RWPE2 (cell line): ENCODE measurements at regions not wholly inside any gene's neighbourhood (a gene's known extent, or its start where the extent isn't known, plus 50 kb on each side); places are given as distances from the start of the nearest gene placed in this dataset.

ENCODE experiments used
- ATAC-seq: fragments of 200-7000 bp; cut with Tn5 transposase; 3 replicates; pipeline ENCODE4 v1.9.1; 2021; ENCODE audit warnings: low read depth
- DNase-seq: peaks from one replicate; pipeline ENCODE4 v3.0.0-alpha.2; 2020; ENCODE audit warnings: low spot score
- H3K27ac ChIP-seq: fragments of 450-650 bp; 2 replicates; pipeline ENCODE4 v1.5.1; 2017; ENCODE audit warnings: mild to moderate bottlenecking; ENCODE audit not compliant: poor library complexity, severe bottlenecking
- H3K27me3 ChIP-seq: fragments of 250-450 bp; sonication (Bioruptor Pico); 2 replicates; pipeline ENCODE4 v1.5.1; 2021; ENCODE audit warnings: mild to moderate bottlenecking, moderate library complexity; ENCODE audit not compliant: insufficient read depth, poor library complexity, severe bottlenecking
- H3K36me3 ChIP-seq: fragments of 250-450 bp; sonication (Bioruptor Pico); 2 replicates; pipeline ENCODE4 v1.5.1; 2020; ENCODE audit warnings: low read depth, mild to moderate bottlenecking, moderate library complexity
- H3K4me1 ChIP-seq: fragments of 250-450 bp; sonication (Bioruptor Pico); 2 replicates; pipeline ENCODE4 v1.5.1; 2021; ENCODE audit warnings: mild to moderate bottlenecking, moderate library complexity; ENCODE audit not compliant: insufficient read depth, poor library complexity, severe bottlenecking
- H3K4me3 ChIP-seq: fragments of 250-450 bp; sonication (Bioruptor Pico); 2 replicates; pipeline ENCODE4 v1.5.1; 2021; ENCODE audit warnings: mild to moderate bottlenecking, moderate library complexity; ENCODE audit not compliant: severe bottlenecking
- H3K9me3 ChIP-seq: fragments of 250-450 bp; sonication (Bioruptor Pico); 2 replicates; pipeline ENCODE4 v1.5.1; 2021; ENCODE audit warnings: mild to moderate bottlenecking, moderate library complexity; ENCODE audit not compliant: severe bottlenecking
- CTCF ChIP-seq: fragments of 450-650 bp; IDR thresholded peaks from one replicate; pipeline ENCODE4 v1.5.1; 2017; ENCODE audit warnings: mild to moderate bottlenecking, moderate library complexity; ENCODE audit not compliant: poor library complexity, severe bottlenecking

DNA sequence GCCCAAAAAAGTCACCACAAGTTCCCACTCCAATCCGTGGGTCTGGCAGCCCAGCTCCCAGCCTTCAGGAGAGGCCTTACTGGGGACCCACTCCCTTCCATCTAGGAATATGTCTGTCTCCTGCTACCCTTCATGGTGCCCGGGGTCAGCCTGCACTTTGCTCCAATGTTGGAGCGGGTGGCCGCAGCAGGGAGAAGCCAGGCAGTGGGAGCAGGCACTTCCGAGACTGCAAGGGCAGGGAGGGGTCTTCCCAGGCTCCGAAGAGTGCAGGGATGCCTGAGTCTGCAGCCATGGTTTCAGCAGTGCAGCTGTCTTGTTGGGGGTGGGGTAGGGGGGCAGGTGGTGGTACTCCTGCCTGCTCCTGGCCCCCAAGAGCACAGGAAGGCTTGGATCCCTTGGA lies 1616.2 kb downstream of the SLITRK5 start:
- Histone ChIP-seq H3K27ac (no peak overlapping the region), H3K36me3 (no peaks in the 10 kb centered on the region), H3K4me3 (no peak overlapping the region), H3K9me3 (no peaks in the 10 kb centered on the region), H3K27me3 (no peaks in the 10 kb centered on the region), H3K4me1 (no peaks in the 10 kb centered on the region)
- DNase-seq (no peak), ATAC-seq (no peak)
- TF ChIP-seq CTCF: no peak

- Histone ChIP-seq H3K4me1 (no peaks in the 10 kb centered on the region), H3K9me3 (no peaks in the 10 kb centered on the region), H3K27ac (no peak overlapping the region), H3K36me3 (no peaks in the 10 kb centered on the region), H3K4me3 (no peak overlapping the region), H3K27me3 (no peaks in the 10 kb centered on the region)
- no peak for DNase-seq
- ATAC-seq: no peak
- no peak for TF ChIP-seq CTCF
These were observed 1623.1 kb downstream of the SLITRK5 start for GRCh38 chr13:89294115-89294867.

DNA sequence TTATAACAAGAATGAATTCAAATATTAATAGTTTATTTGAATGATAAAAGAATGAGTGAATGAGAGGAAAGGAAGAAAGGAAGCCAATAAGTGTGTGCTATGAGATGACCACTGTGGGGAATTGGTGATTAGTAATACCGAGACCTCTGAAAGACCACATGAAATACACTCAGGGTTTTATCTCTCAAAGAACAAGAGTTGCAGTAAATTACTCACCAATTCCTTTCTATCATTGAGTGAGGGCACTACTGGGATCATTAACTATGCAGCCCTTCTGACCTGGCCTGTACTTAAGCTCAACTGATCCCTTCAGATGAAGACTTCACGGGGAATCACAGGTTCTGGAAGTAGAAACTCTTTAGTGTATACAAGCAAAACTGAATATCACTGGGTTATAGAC lies 1636.1 kb downstream of the SLITRK5 start:
- DNase-seq (no peak), ATAC-seq (no peak)
- no peaks in the 10 kb centered on the region for H3K9me3 ChIP-seq
- H3K27me3 ChIP-seq: no peaks in the 10 kb centered on the region
- no peaks in the 10 kb centered on the region for H3K36me3 ChIP-seq
- no peak overlapping the region for H3K27ac ChIP-seq
- TF ChIP-seq CTCF: no peak
- no peak overlapping the region for H3K4me3 ChIP-seq
- no peaks in the 10 kb centered on the region for H3K4me1 ChIP-seq

DNA sequence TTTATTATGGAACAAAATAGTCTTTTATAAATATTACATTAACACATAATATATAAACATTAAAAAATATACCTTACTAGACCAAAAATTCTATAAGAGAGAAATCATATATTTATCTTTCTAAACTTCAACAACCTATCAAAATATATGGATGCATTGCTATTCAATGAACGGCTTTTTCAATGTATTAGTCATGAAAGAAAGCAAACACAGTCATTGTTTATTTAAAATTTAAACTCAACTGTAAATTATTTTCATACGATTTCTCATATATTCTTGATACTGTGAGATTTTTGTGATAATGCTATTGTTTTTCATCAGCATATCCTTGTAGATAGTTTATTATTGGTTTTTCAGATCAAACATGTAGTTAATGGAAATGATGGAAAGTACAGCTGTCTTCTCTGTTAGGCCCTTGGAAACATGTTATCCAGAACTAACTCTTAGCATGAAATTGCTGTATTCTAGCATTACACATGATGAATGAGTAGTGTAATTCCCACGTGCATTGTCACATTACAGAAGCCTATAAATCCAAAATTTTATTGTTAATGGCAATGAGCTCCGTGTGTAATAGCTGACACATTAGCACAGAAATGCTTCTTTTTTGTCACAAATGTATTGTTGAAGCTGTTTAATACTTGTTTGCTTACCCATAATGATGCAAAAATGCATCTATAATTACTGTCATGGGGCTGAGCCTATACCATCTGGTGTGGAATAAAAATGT lies 1639.9 kb downstream of the SLITRK5 start:
- H3K27ac ChIP-seq: no peak overlapping the region

More for the DNA sequence above, 1639.9 kb downstream of the SLITRK5 start:
- DNase-seq: no peak
- H3K4me1 ChIP-seq: no peaks in the 10 kb centered on the region
- no peak overlapping the region for H3K4me3 ChIP-seq
- H3K36me3 ChIP-seq: no peaks in the 10 kb centered on the region
- no peak for ATAC-seq
- H3K9me3 ChIP-seq: no peaks in the 10 kb centered on the region
- H3K27me3 ChIP-seq: no peaks in the 10 kb centered on the region
- no peak for TF ChIP-seq CTCF
